Keratinocyte (primary cell): ENCODE measurements at regions not wholly inside any gene's neighbourhood (a gene's known extent, or its start where the extent isn't known, plus 50 kb on each side); places are given as distances from the start of the nearest gene placed in this dataset.

Experiments
- DNase-seq: peaks from one replicate; pipeline ENCODE4 v3.0.0-alpha.2; 2011; ENCODE audit warnings: low read depth, missing footprints, low spot score
- FAIRE-seq: peaks from 2 replicates; lab custom pipeline; 2011; peaks lifted over from hg19 to GRCh38; lab: Jason Lieb, UNC
- H2AFZ ChIP-seq: 2 replicates; pipeline ENCODE4 v1.6.0; 2012; ENCODE audit warnings: low read length, control low read depth, inconsistent platforms; ENCODE audit not compliant: control insufficient read depth
- H3K27ac ChIP-seq: 2 replicates; pipeline ENCODE4 v1.5.1; 2011; ENCODE audit warnings: low read length; ENCODE audit not compliant: control insufficient read depth, insufficient read depth
- H3K27me3 ChIP-seq: 3 replicates; pipeline ENCODE4 v1.6.0; 2011; ENCODE audit warnings: low read length; ENCODE audit not compliant: control insufficient read depth, insufficient read depth; ENCODE audit errors: extremely low read depth
- H3K36me3 ChIP-seq, 2 experiments: 2 replicates in 1 of 2; 3 replicates in 1 of 2; pipeline ENCODE4 v1.5.1; 2011; ENCODE audit warnings: low read length in 2 of 2, mild to moderate bottlenecking in 1 of 2; ENCODE audit not compliant: control insufficient read depth in 2 of 2, insufficient read depth in 2 of 2; ENCODE audit errors: extremely low read depth in 1 of 2
- H3K4me1 ChIP-seq: 3 replicates; pipeline ENCODE4 v1.5.1; 2011; ENCODE audit warnings: low read length; ENCODE audit not compliant: control insufficient read depth, insufficient read depth; ENCODE audit errors: extremely low read depth
- H3K4me2 ChIP-seq: 3 replicates; pipeline ENCODE4 v1.6.0; 2011; ENCODE audit warnings: low read depth, low read length; ENCODE audit not compliant: control insufficient read depth, insufficient read depth; ENCODE audit errors: extremely low read depth
- H3K4me3 ChIP-seq, 3 experiments: fragments of 200-600 bp in 1 of 3; sonication (generic) in 1 of 3; 2 replicates in 2 of 3; 3 replicates in 1 of 3; pipeline ENCODE4 v1.5.1; 2011 to 2016; ENCODE audit warnings: low read length in 3 of 3, mild to moderate bottlenecking in 3 of 3, control low read depth in 2 of 3, inconsistent platforms in 1 of 3, low read depth in 1 of 3, mixed read lengths in 1 of 3, mixed run types in 1 of 3, moderate library complexity in 1 of 3; ENCODE audit not compliant: control insufficient read depth in 2 of 3, insufficient read depth in 2 of 3; ENCODE audit errors: extremely low read depth in 1 of 3
- H3K79me2 ChIP-seq: 2 replicates; pipeline ENCODE4 v1.6.0; 2012; ENCODE audit warnings: low read length; ENCODE audit not compliant: control insufficient read depth, insufficient read depth
- H3K9ac ChIP-seq: 3 replicates; pipeline ENCODE4 v1.6.0; 2011; ENCODE audit warnings: low read length; ENCODE audit not compliant: control insufficient read depth, insufficient read depth; ENCODE audit errors: extremely low read depth
- H3K9me1 ChIP-seq: 3 replicates; pipeline ENCODE4 v1.6.0; 2011; ENCODE audit warnings: low read length; ENCODE audit not compliant: control insufficient read depth, insufficient read depth; ENCODE audit errors: extremely low read depth
- H3K9me3 ChIP-seq: 2 replicates; pipeline ENCODE4 v1.5.1; 2012; ENCODE audit warnings: low read depth, low read length; ENCODE audit not compliant: control insufficient read depth
- H4K20me1 ChIP-seq: 3 replicates; pipeline ENCODE4 v1.6.0; 2011; ENCODE audit warnings: low read length; ENCODE audit not compliant: control insufficient read depth, insufficient read depth; ENCODE audit errors: extremely low read depth
- CTCF ChIP-seq, 3 experiments: IDR thresholded peaks in 1 of 3; conservative IDR thresholded peaks in 1 of 3; optimal IDR thresholded peaks in 1 of 3; 2 replicates in 2 of 3; 3 replicates in 1 of 3; pipeline versions ENCODE3 to v1.5.1; 2011; ENCODE audit warnings: low read length in 3 of 3, mild to moderate bottlenecking in 3 of 3, moderate library complexity in 2 of 3, control low read depth in 1 of 3, inconsistent platforms in 1 of 3; ENCODE audit not compliant: insufficient read depth in 2 of 3; ENCODE audit errors: extremely low read depth in 1 of 3
- EZH2 ChIP-seq: IDR thresholded peaks from one replicate; pipeline ENCODE4 v1.6.1; 2012; ENCODE audit warnings: inconsistent platforms, mild to moderate bottlenecking, low read length, moderate library complexity
- dilution Hi-C: fragments of 300-500 bp; cut with MboI; formaldehyde crosslinking; loops from one replicate; pipeline ENCODE4 v1.7.0; 2020; ENCODE audit warnings: low sequenced_read_pairs; ENCODE audit not compliant: extremely low pct_ligation_motif_present

GRCh38 chr2:226673314-226673723 lies 126.3 kb downstream of the IRS1 start:
- peak overlapping the region; percentile 57 for H3K4me2 ChIP-seq
- H4K20me1 ChIP-seq, result no peaks in the 10 kb centered on the region
- H2AFZ ChIP-seq, result no peak overlapping the region
- H3K79me2 ChIP-seq, result no peaks in the 10 kb centered on the region
- FAIRE-seq, result peak; percentile 94
- TF ChIP-seq EZH2 (no peak), CTCF (optimal IDR thresholded peaks at IDR 0.05 in 1 of 3, IDR thresholded peaks at IDR 0.05 in 1 of 3, conservative IDR thresholded peaks at IDR 0.05 in 1 of 3; ENCODE audit: extremely low read depth in 1 of 3, insufficient read depth in 2 of 3, low read length in 3 of 3) (peak in 1 of 3 experiments; percentile 4)
- peaks cover 31% of the 10 kb centered on the region for H3K4me1 ChIP-seq
- no peak overlapping the region for H3K4me3 ChIP-seq
- H3K9me3 ChIP-seq, result no peaks in the 10 kb centered on the region
- no peaks in the 10 kb centered on the region for H3K27me3 ChIP-seq
- H3K9ac ChIP-seq, result no peak overlapping the region
- dilution Hi-C loops, result no loop called here
- H3K27ac ChIP-seq, result peak overlapping the region; percentile 47
- H3K36me3 ChIP-seq, result no peaks in the 10 kb centered on the region
- no peaks in the 10 kb centered on the region for H3K9me1 ChIP-seq
- peak; percentile 97 for DNase-seq

GRCh38 chr2:226671141-226671676 lies 128.4 kb downstream of the IRS1 start:
- no peak overlapping the region for H3K4me2 ChIP-seq
- no peaks in the 10 kb centered on the region for H3K36me3 ChIP-seq
- no peak overlapping the region for H2AFZ ChIP-seq
- no peaks in the 10 kb centered on the region for H3K79me2 ChIP-seq
- H3K9me3 ChIP-seq, result no peaks in the 10 kb centered on the region
- dilution Hi-C loops, result no loop called here
- no peaks in the 10 kb centered on the region for H3K27me3 ChIP-seq
- no peaks in the 10 kb centered on the region for H3K9me1 ChIP-seq
- no peak overlapping the region for H3K4me3 ChIP-seq
- H3K27ac ChIP-seq, result no peak overlapping the region
- TF ChIP-seq EZH2, result no peak
- no peak for TF ChIP-seq CTCF (optimal IDR thresholded peaks at IDR 0.05 in 1 of 3, IDR thresholded peaks at IDR 0.05 in 1 of 3, conservative IDR thresholded peaks at IDR 0.05 in 1 of 3; ENCODE audit: extremely low read depth in 1 of 3, insufficient read depth in 2 of 3, low read length in 3 of 3)
- H3K9ac ChIP-seq, result no peak overlapping the region
- H3K4me1 ChIP-seq, result peaks cover 37% of the 10 kb centered on the region
- no peaks in the 10 kb centered on the region for H4K20me1 ChIP-seq
- no peak for DNase-seq
- FAIRE-seq, result peak; percentile 83
